Tibial nerve (tissue), 4 donors: ENCODE measurements at regions not wholly inside any gene's neighbourhood (a gene's known extent, or its start where the extent isn't known, plus 50 kb on each side); places are given as distances from the start of the nearest gene placed in this dataset.

Source experiments
- CTCF ChIP-seq, 5 experiments: fragments of 200-600 bp in 3 of 5; fragments of 450-650 bp in 2 of 5; sonication (generic) in 3 of 5; IDR thresholded peaks; one replicate each; pipeline ENCODE4 v1.5.1; 2016 to 2019; ENCODE audit warnings: antibody characterized with exemption in 5 of 5, mild to moderate bottlenecking in 3 of 5, moderate library complexity in 2 of 5
- EP300 ChIP-seq, 2 donors: sonication (generic); formaldehyde crosslinking; IDR thresholded peaks; one replicate each; pipeline ENCODE4 v1.6.1; 2017; ENCODE audit warnings: antibody characterized with exemption in 2 of 2, mild to moderate bottlenecking in 1 of 2
- POLR2A ChIP-seq, 2 donors: fragments of 450-650 bp; IDR thresholded peaks; one replicate each; pipeline ENCODE4 v1.6.1; 2017; ENCODE audit warnings: antibody characterized with exemption in 2 of 2, mild to moderate bottlenecking in 2 of 2, moderate library complexity in 2 of 2

GRCh38 chr16:62386411-62386810, 350.2 kb upstream of the CDH8 start:
- no peak for TF ChIP-seq EP300 (IDR thresholded peaks at IDR 0.05)
- TF ChIP-seq POLR2A (IDR thresholded peaks at IDR 0.05) = no peak
- TF ChIP-seq CTCF (IDR thresholded peaks at IDR 0.05) = no peak
